PC-3 (cell line): ENCODE measurements at regions not wholly inside any gene's neighbourhood (a gene's known extent, or its start where the extent isn't known, plus 50 kb on each side); places are given as distances from the start of the nearest gene placed in this dataset.

Experiments
- ATAC-seq: fragments of 200-7000 bp; cut with Tn5 transposase; 2 replicates; pipeline ENCODE4 v1.9.1; 2020; ENCODE audit warnings: mild to moderate bottlenecking, moderate library complexity
- BruUV-seq: library from RNA; stranded (reverse); fragments of 400-500 nt; replicated peaks from 2 replicates; lab custom pipeline; 2021; lab: Mats Ljungman, UMichigan
- CTCF ChIA-PET: fragments of 300-600 bp; sonication (Branson Sonifier 250); formaldehyde crosslinking; loops from one replicate; lab custom pipeline; 2022; ENCODE audit warnings: antibody characterized with exemption; lab: Charles Lee
- POLR2A ChIA-PET: fragments of 300-600 bp; sonication (Branson Sonifier 250); formaldehyde crosslinking; loops from one replicate; lab custom pipeline; 2022; ENCODE audit warnings: antibody characterized with exemption; ENCODE audit not compliant: unreplicated experiment; lab: Charles Lee
- DNase-seq: peaks from one replicate; pipeline ENCODE4 v3.0.0-alpha.2; 2015
- H2AFZ ChIP-seq: fragments of 300-600 bp; sonication (generic); 2 replicates; pipeline ENCODE4 v1.6.0; 2016; ENCODE audit warnings: antibody characterized with exemption, low read length
- H3F3A ChIP-seq: fragments of 300-600 bp; sonication (generic); one replicate; pipeline ENCODE4 v1.6.0; 2017; ENCODE audit warnings: antibody characterized with exemption, low read length, control low read depth, mild to moderate bottlenecking; ENCODE audit not compliant: unreplicated experiment
- H3K27ac ChIP-seq: fragments of 300-600 bp; sonication (generic); 2 replicates; pipeline ENCODE4 v1.5.1; 2016; ENCODE audit warnings: mild to moderate bottlenecking, low read length
- H3K27me3 ChIP-seq: fragments of 300-600 bp; sonication (generic); 2 replicates; pipeline ENCODE4 v1.6.1; 2016; ENCODE audit warnings: low read length, mixed read lengths
- H3K36me3 ChIP-seq: fragments of 300-600 bp; sonication (generic); 2 replicates; pipeline ENCODE4 v1.6.1; 2016; ENCODE audit warnings: low read depth, mixed run types, low read length, mixed read lengths
- H3K4me1 ChIP-seq: fragments of 300-600 bp; sonication (generic); 2 replicates; pipeline ENCODE4 v1.5.1; 2016; ENCODE audit warnings: low read length; ENCODE audit not compliant: insufficient read depth
- H3K4me2 ChIP-seq: fragments of 300-600 bp; sonication (generic); 2 replicates; pipeline ENCODE4 v1.6.0; 2016; ENCODE audit warnings: low read length
- H3K4me3 ChIP-seq: fragments of 300-600 bp; sonication (generic); 2 replicates; pipeline ENCODE4 v1.5.1; 2016; ENCODE audit warnings: mild to moderate bottlenecking, low read length, mixed read lengths
- H3K79me2 ChIP-seq: fragments of 300-600 bp; sonication (generic); 2 replicates; pipeline ENCODE4 v1.6.1; 2017; ENCODE audit warnings: low read length, mixed read lengths
- H3K9ac ChIP-seq: fragments of 300-600 bp; sonication (generic); 2 replicates; pipeline ENCODE4 v1.6.0; 2016; ENCODE audit warnings: mild to moderate bottlenecking, low read length
- H3K9me2 ChIP-seq: fragments of 300-600 bp; sonication (generic); replicated peaks from 2 replicates; pipeline ENCODE4 v1.6.1; 2016; ENCODE audit warnings: mixed run types, low read length, mixed read lengths
- H3K9me3 ChIP-seq: fragments of 300-600 bp; sonication (generic); 2 replicates; pipeline ENCODE4 v1.6.1; 2016; ENCODE audit warnings: low read length, mixed read lengths
- H4K20me1 ChIP-seq: fragments of 300-600 bp; sonication (generic); 2 replicates; pipeline ENCODE4 v1.6.1; 2016; ENCODE audit warnings: low read length, mixed read lengths
- CTCF ChIP-seq: fragments of 300-600 bp; sonication (generic); conservative IDR thresholded peaks from 2 replicates; pipeline ENCODE4 v1.5.1; 2017; ENCODE audit warnings: antibody characterized with exemption, low read depth, mild to moderate bottlenecking, low read length
- EZH2 ChIP-seq: fragments of 300-600 bp; sonication (generic); IDR thresholded peaks from one replicate; pipeline ENCODE4 v1.6.1; 2017; ENCODE audit warnings: antibody characterized with exemption, mild to moderate bottlenecking, low read length; ENCODE audit not compliant: unreplicated experiment
- EZH2phosphoT487 ChIP-seq: fragments of 300-600 bp; sonication (generic); IDR thresholded peaks from 2 replicates; pipeline ENCODE4 v1.6.1; 2018; ENCODE audit warnings: mild to moderate bottlenecking, antibody characterized with exemption, low read length, borderline replicate concordance
- intact Hi-C: fragments of 100-400 bp; cut with micrococcal nuclease; formaldehyde crosslinking; loops from 2 replicates; pipeline ENCODE4 v1.9.0; 2023

GRCh38 chr6:23590498-23591126 lies 535.4 kb upstream of the NRSN1 start:
- no peak overlapping the region for H3K4me3 ChIP-seq
- no peaks in the 10 kb centered on the region for H3K36me3 ChIP-seq
- no peak for DNase-seq
- ChIA-PET CTCF (no interaction called here), POLR2A (no interaction called here)
- no peak overlapping the region for H3K27ac ChIP-seq
- no TSS peak for BruUV-seq
- TF ChIP-seq EZH2phosphoT487 (no peak), CTCF (no peak), EZH2 (no peak)
- H4K20me1 ChIP-seq: no peaks in the 10 kb centered on the region
- H3K9me3 ChIP-seq: no peaks in the 10 kb centered on the region
- no peaks in the 10 kb centered on the region for H3K79me2 ChIP-seq
- ATAC-seq: no peak
- H3K4me1 ChIP-seq: no peaks in the 10 kb centered on the region
- H3K9ac ChIP-seq: no peak overlapping the region
- H3K4me2 ChIP-seq: no peak overlapping the region
- H2AFZ ChIP-seq: no peak overlapping the region
- H3K9me2 ChIP-seq: no peaks in the 10 kb centered on the region
- intact Hi-C loops: no loop called here
- H3F3A ChIP-seq: no peaks in the 10 kb centered on the region
- H3K27me3 ChIP-seq: peaks cover 10% of the 10 kb centered on the region; the same call in 1 of the 2 replicates

GRCh38 chr6:23591761-23592160 lies 534.3 kb upstream of the NRSN1 start:
- H3F3A ChIP-seq: no peaks in the 10 kb centered on the region
- ATAC-seq: no peak
- H3K4me3 ChIP-seq: no peak overlapping the region
- CTCF ChIA-PET: no interaction called here
- no peak for DNase-seq
- TF ChIP-seq EZH2 (no peak), CTCF (no peak), EZH2phosphoT487 (no peak)
- no peak overlapping the region for H3K4me2 ChIP-seq
- peaks cover 4% of the 10 kb centered on the region; the same call in 1 of the 2 replicates for H3K27me3 ChIP-seq
- H3K9me2 ChIP-seq: no peaks in the 10 kb centered on the region
- H3K27ac ChIP-seq: no peak overlapping the region
- BruUV-seq: no TSS peak
- intact Hi-C loops: no loop called here
- POLR2A ChIA-PET: no interaction called here
- H2AFZ ChIP-seq: no peak overlapping the region
- no peaks in the 10 kb centered on the region for H3K36me3 ChIP-seq
- no peaks in the 10 kb centered on the region for H3K79me2 ChIP-seq
- no peaks in the 10 kb centered on the region for H4K20me1 ChIP-seq
- H3K9ac ChIP-seq: no peak overlapping the region
- H3K4me1 ChIP-seq: no peaks in the 10 kb centered on the region
- no peaks in the 10 kb centered on the region for H3K9me3 ChIP-seq

GRCh38 chr6:23600118-23600517 lies 525.9 kb upstream of the NRSN1 start:
- Histone ChIP-seq H3K4me2 (no peak overlapping the region), H4K20me1 (no peaks in the 10 kb centered on the region), H3K79me2 (no peaks in the 10 kb centered on the region), H3K27ac (no peak overlapping the region), H3K27me3 (no peaks in the 10 kb centered on the region), H3K9me2 (no peaks in the 10 kb centered on the region), H2AFZ (no peak overlapping the region), H3K9me3 (no peaks in the 10 kb centered on the region), H3K9ac (no peak overlapping the region), H3F3A (no peaks in the 10 kb centered on the region), H3K36me3 (no peaks in the 10 kb centered on the region), H3K4me1 (no peaks in the 10 kb centered on the region), H3K4me3 (no peak overlapping the region)
- DNase-seq (no peak), ATAC-seq (no peak)
- BruUV-seq: no TSS peak
- intact Hi-C loops: no loop called here
- ChIA-PET CTCF (no interaction called here), POLR2A (no interaction called here)
- TF ChIP-seq CTCF (no peak), EZH2phosphoT487 (no peak)
